ENCODE measurements at regions not wholly inside any gene's neighbourhood (a gene's known extent, or its start where the extent isn't known, plus 50 kb on each side); places are given as distances from the start of the nearest gene placed in this dataset.

GRCh38 chr3:143209715-143210059, 90.1 kb downstream of the CHST2 start:
- no peaks in the 10 kb centered on the region for H3K9me3 ChIP-seq (replicated peaks in 1 of 3)
- intact Hi-C loops (cut with DNase I) = no loop called here
- DNase-seq = no peak
- H3K4me1 ChIP-seq (replicated peaks in 1 of 2) = no peaks in the 10 kb centered on the region
- no peak for TF ChIP-seq POLR2A (IDR thresholded peaks at IDR 0.05)
- no peak for TF ChIP-seq CTCF (IDR thresholded peaks at IDR 0.05)
- H3K27me3 ChIP-seq = no peaks in the 10 kb centered on the region
- no peak overlapping the region for H3K4me3 ChIP-seq
- 55 to 72% (median 68%) methylated on average over 4 of the region's 4 CpGs for WGBS, 4 donors
- H3K27ac ChIP-seq = no peak overlapping the region
- no peaks in the 10 kb centered on the region for H3K36me3 ChIP-seq (replicated peaks in 1 of 2)

GRCh38 chr3:143210141-143210540, 90.6 kb downstream of the CHST2 start:
- Histone ChIP-seq H3K27ac (no peak overlapping the region), H3K36me3 (replicated peaks in 1 of 2) (no peaks in the 10 kb centered on the region), H3K27me3 (no peaks in the 10 kb centered on the region), H3K4me3 (no peak overlapping the region), H3K9me3 (replicated peaks in 1 of 3) (no peaks in the 10 kb centered on the region), H3K4me1 (replicated peaks in 1 of 2) (no peaks in the 10 kb centered on the region)
- 50 to 57% (median 53%) methylated on average over 2 of the region's 2 CpGs for WGBS, 4 donors
- TF ChIP-seq CTCF (IDR thresholded peaks at IDR 0.05) (no peak), POLR2A (IDR thresholded peaks at IDR 0.05) (no peak)
- no peak for DNase-seq
- intact Hi-C loops (cut with DNase I) = no loop called here

- WGBS, 4 donors = 76 to 89% (median 81%) methylated on average over 4 of the region's 4 CpGs
- DNase-seq = no peak
- intact Hi-C loops (cut with DNase I) = no loop called here
These were observed 95.5 kb downstream of the CHST2 start for GRCh38 chr3:143215059-143215458.

More at GRCh38 chr3:143215059-143215458, 95.5 kb downstream of the CHST2 start:
- H3K9me3 ChIP-seq (replicated peaks in 1 of 3) = no peaks in the 10 kb centered on the region
- no peak overlapping the region for H3K27ac ChIP-seq
- H3K4me1 ChIP-seq (replicated peaks in 1 of 2) = no peaks in the 10 kb centered on the region
- no peak for TF ChIP-seq CTCF (IDR thresholded peaks at IDR 0.05)
- TF ChIP-seq POLR2A (IDR thresholded peaks at IDR 0.05) = no peak
- no peaks in the 10 kb centered on the region for H3K27me3 ChIP-seq
- H3K4me3 ChIP-seq = no peak overlapping the region
- no peaks in the 10 kb centered on the region for H3K36me3 ChIP-seq (replicated peaks in 1 of 2)

All from adrenal gland (tissue), 9 donors.